ENCODE measurements at regions not wholly inside any gene's neighbourhood (a gene's known extent, or its start where the extent isn't known, plus 50 kb on each side); places are given as distances from the start of the nearest gene placed in this dataset.
"Not testable (repeated sequence)": the region's sequence is repeated elsewhere in the genome, so short reads cannot be mapped to it uniquely, and the experiment has no call there.

GRCh38 chr6:134621858-134622257 lies 303.9 kb upstream of the SGK1 start:
- DNase-seq, result no peak
- TF ChIP-seq EP300 (IDR thresholded peaks at IDR 0.05) (no peak), POLR2AphosphoS5 (IDR thresholded peaks at IDR 0.05) (no peak), CTCF (IDR thresholded peaks at IDR 0.05) (no peak), POLR2A (IDR thresholded peaks at IDR 0.05) (no peak)
- Histone ChIP-seq H3K27me3 (no peaks in the 10 kb centered on the region), H3K36me3 (no peaks in the 10 kb centered on the region), H3K27ac (no peak overlapping the region), H3K4me1 (no peaks in the 10 kb centered on the region), H3K9me3 (no peaks in the 10 kb centered on the region), H3K4me3 (no peak overlapping the region)
- intact Hi-C loops (cut with DNase I), result no loop called here

GRCh38 chr6:134619789-134620188 lies 301.9 kb upstream of the SGK1 start:
- no peaks in the 10 kb centered on the region for H3K27me3 ChIP-seq
- WGBS, 2 donors, result 84 to 85% methylated on average over 4 of the region's 4 CpGs
- no peak overlapping the region for H3K4me3 ChIP-seq
- no peaks in the 10 kb centered on the region for H3K36me3 ChIP-seq
- H3K9me3 ChIP-seq, result no peaks in the 10 kb centered on the region
- intact Hi-C loops (cut with DNase I), result no loop called here
- TF ChIP-seq POLR2A (IDR thresholded peaks at IDR 0.05) (no peak), EP300 (IDR thresholded peaks at IDR 0.05) (no peak), POLR2AphosphoS5 (IDR thresholded peaks at IDR 0.05) (no peak), CTCF (IDR thresholded peaks at IDR 0.05) (no peak)
- H3K27ac ChIP-seq, result no peak overlapping the region
- H3K4me1 ChIP-seq, result no peaks in the 10 kb centered on the region
- no peak for DNase-seq

- intact Hi-C loops (cut with DNase I), result no loop called here
- H3K4me1 ChIP-seq, result no peaks in the 10 kb centered on the region
Measured at GRCh38 chr6:134619077-134619476, 301.2 kb upstream of the SGK1 start.

GRCh38 chr6:134614606-134615485 lies 296.9 kb upstream of the SGK1 start:
- DNase-seq, result no peak
- Histone ChIP-seq H3K27me3 (no peaks in the 10 kb centered on the region), H3K27ac (no peak overlapping the region), H3K4me1 (peaks cover 0 to 3% (median 0%) of the 10 kb centered on the region in 4 donors), H3K36me3 (no peaks in the 10 kb centered on the region), H3K9me3 (no peaks in the 10 kb centered on the region), H3K4me3 (no peak overlapping the region)
- TF ChIP-seq EP300 (IDR thresholded peaks at IDR 0.05), result no peak
- intact Hi-C loops (cut with DNase I), result no loop called here
- 90 to 93% methylated on average over 5 of the region's 5 CpGs for WGBS, 2 donors

More at GRCh38 chr6:134619077-134619476, 301.2 kb upstream of the SGK1 start:
- H3K4me3 ChIP-seq, result no peak overlapping the region
- no peak for DNase-seq
- H3K27ac ChIP-seq, result no peak overlapping the region
- H3K27me3 ChIP-seq, result no peaks in the 10 kb centered on the region
- no peak for TF ChIP-seq POLR2AphosphoS5 (IDR thresholded peaks at IDR 0.05)
- TF ChIP-seq CTCF (IDR thresholded peaks at IDR 0.05), result no peak
- TF ChIP-seq POLR2A (IDR thresholded peaks at IDR 0.05), result no peak
- TF ChIP-seq EP300 (IDR thresholded peaks at IDR 0.05), result no peak
- no peaks in the 10 kb centered on the region for H3K9me3 ChIP-seq
- WGBS, 2 donors, result 89 to 95% methylated on average over 5 of the region's 5 CpGs
- H3K36me3 ChIP-seq, result no peaks in the 10 kb centered on the region

GRCh38 chr6:134612128-134612527 lies 294.2 kb upstream of the SGK1 start:
- H3K36me3 ChIP-seq; DNase-seq; H3K9me3 ChIP-seq; intact Hi-C loops (cut with DNase I); H3K27ac ChIP-seq; H3K27me3 ChIP-seq; H3K4me1 ChIP-seq; H3K4me3 ChIP-seq: not testable (repeated sequence)
- 94 to 97% methylated on average over 1 of the region's 1 CpG for WGBS, 2 donors

GRCh38 chr6:134610411-134610810 lies 292.5 kb upstream of the SGK1 start:
- H3K27ac ChIP-seq, result no peak overlapping the region
- H3K9me3 ChIP-seq, result no peaks in the 10 kb centered on the region
- no peak overlapping the region for H3K4me3 ChIP-seq
- TF ChIP-seq POLR2A (IDR thresholded peaks at IDR 0.05), result no peak
- TF ChIP-seq CTCF (IDR thresholded peaks at IDR 0.05), result no peak
- TF ChIP-seq EP300 (IDR thresholded peaks at IDR 0.05), result no peak
- no peak for TF ChIP-seq POLR2AphosphoS5 (IDR thresholded peaks at IDR 0.05)
- no peaks in the 10 kb centered on the region for H3K27me3 ChIP-seq
- H3K4me1 ChIP-seq, result peaks cover 0 to 7% (median 0%) of the 10 kb centered on the region in 4 donors
- DNase-seq, result no peak
- H3K36me3 ChIP-seq, result no peaks in the 10 kb centered on the region
- intact Hi-C loops (cut with DNase I), result no loop called here
- 92 to 93% methylated on average over 2 of the region's 2 CpGs for WGBS, 2 donors
